ENCODE measurements at regions not wholly inside any gene's neighbourhood (a gene's known extent, or its start where the extent isn't known, plus 50 kb on each side); places are given as distances from the start of the nearest gene placed in this dataset.

DNA sequence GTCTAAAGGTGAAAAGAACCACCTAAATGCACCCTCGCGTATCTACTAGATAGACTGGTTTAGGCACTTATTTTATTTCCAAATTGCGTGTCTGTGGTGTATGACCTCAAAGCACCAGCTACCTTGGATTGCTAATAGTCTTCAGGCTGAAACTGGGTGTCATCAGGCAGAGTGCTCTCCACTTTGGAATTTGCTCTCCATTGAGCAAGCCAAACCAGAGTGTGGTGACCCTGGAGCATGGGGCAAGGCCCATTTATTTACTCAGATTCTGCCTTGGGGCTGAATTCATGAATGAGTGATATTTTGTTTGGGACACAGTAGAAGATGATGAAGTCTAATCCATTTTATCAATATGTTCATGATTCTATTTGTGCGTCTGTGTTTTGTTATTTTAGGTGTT, 812.8 kb upstream of the SLC35B3 start:
- TF ChIP-seq, protein P1, sequence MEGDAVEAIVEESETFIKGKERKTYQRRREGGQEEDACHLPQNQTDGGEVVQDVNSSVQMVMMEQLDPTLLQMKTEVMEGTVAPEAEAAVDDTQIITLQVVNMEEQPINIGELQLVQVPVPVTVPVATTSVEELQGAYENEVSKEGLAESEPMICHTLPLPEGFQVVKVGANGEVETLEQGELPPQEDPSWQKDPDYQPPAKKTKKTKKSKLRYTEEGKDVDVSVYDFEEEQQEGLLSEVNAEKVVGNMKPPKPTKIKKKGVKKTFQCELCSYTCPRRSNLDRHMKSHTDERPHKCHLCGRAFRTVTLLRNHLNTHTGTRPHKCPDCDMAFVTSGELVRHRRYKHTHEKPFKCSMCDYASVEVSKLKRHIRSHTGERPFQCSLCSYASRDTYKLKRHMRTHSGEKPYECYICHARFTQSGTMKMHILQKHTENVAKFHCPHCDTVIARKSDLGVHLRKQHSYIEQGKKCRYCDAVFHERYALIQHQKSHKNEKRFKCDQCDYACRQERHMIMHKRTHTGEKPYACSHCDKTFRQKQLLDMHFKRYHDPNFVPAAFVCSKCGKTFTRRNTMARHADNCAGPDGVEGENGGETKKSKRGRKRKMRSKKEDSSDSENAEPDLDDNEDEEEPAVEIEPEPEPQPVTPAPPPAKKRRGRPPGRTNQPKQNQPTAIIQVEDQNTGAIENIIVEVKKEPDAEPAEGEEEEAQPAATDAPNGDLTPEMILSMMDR (IDR thresholded peaks at IDR 0.05; ENCODE audit: control extremely low read depth, extremely low read depth) = no peak
- Histone ChIP-seq H3K4me3 (no peak overlapping the region), H3K4me1 (ENCODE audit: control insufficient read depth in 5 of 5, insufficient read depth in 5 of 5, low read length in 5 of 5) (no peaks in the 10 kb centered on the region), H3K36me3 (ENCODE audit: control insufficient read depth in 4 of 4, insufficient read depth in 4 of 4, low read length in 4 of 4) (no peaks in the 10 kb centered on the region), H3K27ac (ENCODE audit: low read depth in 1 of 2, low read length in 1 of 2) (no peak overlapping the region), H3K9me3 (ENCODE audit: control insufficient read depth in 4 of 4, insufficient read depth in 3 of 4, low read length in 3 of 4) (no peaks in the 10 kb centered on the region), H3K9ac (ENCODE audit: insufficient read depth in 1 of 2, low read length in 2 of 2) (no peak overlapping the region), H3K27me3 (ENCODE audit: control insufficient read depth in 3 of 3, insufficient read depth in 3 of 3, low read length in 2 of 3) (no peaks in the 10 kb centered on the region)
- 89% methylated on average over 4 of the region's 4 CpGs for WGBS, 2 donors
- ATAC-seq (ENCODE audit: insufficient read depth, low FRiP score) = no peak
- DNase-seq = no peak

DNA sequence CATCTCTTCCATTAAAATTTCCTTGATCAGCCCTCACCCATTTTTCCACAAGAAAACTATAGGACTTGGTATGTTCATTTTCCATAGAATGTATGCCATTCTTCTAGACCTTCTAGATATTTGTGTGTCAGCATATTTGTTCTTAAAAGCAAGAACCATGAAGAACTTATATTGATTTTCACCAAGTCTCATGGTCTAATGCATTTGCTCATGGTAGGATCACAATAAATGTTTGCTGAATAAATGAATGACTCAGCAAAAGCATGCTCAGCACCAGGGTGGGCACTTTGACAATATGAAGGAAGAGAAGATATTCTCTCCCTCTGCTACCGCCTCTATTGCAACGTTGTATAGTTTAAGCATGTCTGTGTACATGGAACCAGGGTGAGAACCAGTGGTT, 805.5 kb upstream of the SLC35B3 start:
- TF ChIP-seq, protein P1 (IDR thresholded peaks at IDR 0.05; ENCODE audit: control extremely low read depth, extremely low read depth) = no peak
- Histone ChIP-seq H3K27ac (ENCODE audit: low read depth in 1 of 2, low read length in 1 of 2) (no peak overlapping the region), H3K9me3 (ENCODE audit: control insufficient read depth in 4 of 4, insufficient read depth in 3 of 4, low read length in 3 of 4) (no peaks in the 10 kb centered on the region), H3K27me3 (ENCODE audit: control insufficient read depth in 3 of 3, insufficient read depth in 3 of 3, low read length in 2 of 3) (no peaks in the 10 kb centered on the region), H3K4me1 (ENCODE audit: control insufficient read depth in 5 of 5, insufficient read depth in 5 of 5, low read length in 5 of 5) (no peaks in the 10 kb centered on the region), H3K4me3 (no peak overlapping the region), H3K36me3 (ENCODE audit: control insufficient read depth in 4 of 4, insufficient read depth in 4 of 4, low read length in 4 of 4) (no peaks in the 10 kb centered on the region), H3K9ac (ENCODE audit: insufficient read depth in 1 of 2, low read length in 2 of 2) (no peak overlapping the region)
- ATAC-seq (ENCODE audit: insufficient read depth, low FRiP score) = no peak
- no peak for DNase-seq
- WGBS, 2 donors = 93 to 97% methylated on average over 2 of the region's 2 CpGs

DNA sequence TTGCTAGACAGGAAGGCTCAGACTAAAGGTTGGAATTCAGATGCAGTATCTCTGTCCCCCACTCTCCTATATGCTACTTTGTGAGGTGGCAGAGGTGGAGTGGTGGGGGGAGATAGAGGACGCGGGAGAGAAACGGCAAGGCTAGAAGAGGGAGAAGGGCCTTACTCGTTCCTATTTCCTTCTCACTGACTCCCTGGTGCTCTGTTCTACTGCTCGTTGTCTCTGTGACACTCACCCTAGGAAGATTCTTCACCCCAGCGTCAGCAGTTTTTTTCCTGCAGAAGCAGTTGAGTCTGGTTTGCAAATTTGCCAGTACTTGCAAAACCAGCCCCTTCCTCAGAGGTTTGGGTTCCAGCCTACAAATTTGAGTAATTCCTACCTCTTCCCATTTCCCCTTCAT, 801.1 kb upstream of the SLC35B3 start:
- WGBS, 2 donors = 58% methylated on average over 6 of the region's 6 CpGs
- TF ChIP-seq, protein P1 (IDR thresholded peaks at IDR 0.05; ENCODE audit: control extremely low read depth, extremely low read depth) = no peak
- Histone ChIP-seq H3K9ac (ENCODE audit: insufficient read depth in 1 of 2, low read length in 2 of 2) (no peak overlapping the region), H3K27ac (ENCODE audit: low read depth in 1 of 2, low read length in 1 of 2) (no peak overlapping the region), H3K27me3 (ENCODE audit: control insufficient read depth in 3 of 3, insufficient read depth in 3 of 3, low read length in 2 of 3) (no peaks in the 10 kb centered on the region), H3K9me3 (ENCODE audit: control insufficient read depth in 4 of 4, insufficient read depth in 3 of 4, low read length in 3 of 4) (peaks cover 0 to 2% (median 0%) of the 10 kb centered on the region in 4 donors), H3K36me3 (ENCODE audit: control insufficient read depth in 4 of 4, insufficient read depth in 4 of 4, low read length in 4 of 4) (no peaks in the 10 kb centered on the region), H3K4me3 (no peak overlapping the region), H3K4me1 (ENCODE audit: control insufficient read depth in 5 of 5, insufficient read depth in 5 of 5, low read length in 5 of 5) (no peaks in the 10 kb centered on the region)
- ATAC-seq (ENCODE audit: insufficient read depth, low FRiP score) (no peak), DNase-seq (no peak)

DNA sequence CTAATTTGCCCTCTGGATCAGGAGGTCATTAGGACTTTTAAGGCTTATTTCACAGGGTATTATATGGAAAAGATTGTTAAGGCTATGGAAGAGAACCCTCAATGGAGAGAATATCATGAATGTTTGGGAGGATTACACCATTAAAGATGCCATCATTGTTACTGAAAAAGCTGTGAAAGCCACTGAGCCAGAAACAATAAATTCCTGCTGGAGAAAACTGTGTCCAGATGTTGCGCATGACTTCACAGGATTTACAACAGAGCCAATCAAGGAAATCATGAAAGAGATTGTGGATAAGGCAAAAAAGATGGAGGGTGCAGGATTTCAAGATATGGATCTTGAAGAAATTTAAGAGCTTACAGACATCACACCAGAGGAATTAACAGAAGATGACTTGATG, 798.3 kb upstream of the SLC35B3 start:
- TF ChIP-seq, protein P1 (IDR thresholded peaks at IDR 0.05; ENCODE audit: control extremely low read depth, extremely low read depth) = no peak
- no peak overlapping the region for H3K27ac ChIP-seq (ENCODE audit: low read depth in 1 of 2, low read length in 1 of 2)
- ATAC-seq (ENCODE audit: insufficient read depth, low FRiP score) = no peak
- no peak overlapping the region for H3K4me3 ChIP-seq
- DNase-seq = no peak
- H3K4me1 ChIP-seq (ENCODE audit: control insufficient read depth in 5 of 5, insufficient read depth in 5 of 5, low read length in 5 of 5) = no peaks in the 10 kb centered on the region
- H3K9ac ChIP-seq (ENCODE audit: insufficient read depth in 1 of 2, low read length in 2 of 2) = no peak overlapping the region
- whole genome bisulfite sequencing, 2 donors = 93 to 100% methylated on average over 1 of the region's 1 CpG
- peaks cover 0 to 2% (median 0%) of the 10 kb centered on the region in 4 donors for H3K9me3 ChIP-seq (ENCODE audit: control insufficient read depth in 4 of 4, insufficient read depth in 3 of 4, low read length in 3 of 4)
- no peaks in the 10 kb centered on the region for H3K27me3 ChIP-seq (ENCODE audit: control insufficient read depth in 3 of 3, insufficient read depth in 3 of 3, low read length in 2 of 3)
- H3K36me3 ChIP-seq (ENCODE audit: control insufficient read depth in 4 of 4, insufficient read depth in 4 of 4, low read length in 4 of 4) = no peaks in the 10 kb centered on the region
